ENCODE measurements at regions not wholly inside any gene's neighbourhood (a gene's known extent, or its start where the extent isn't known, plus 50 kb on each side); places are given as distances from the start of the nearest gene placed in this dataset.
A peak's percentile ranks its signal among the peaks of the same experiment; 100 is the strongest.

GRCh38 chr3:177563243-177563780, 366.0 kb upstream of the TBL1XR1 start:
- H3K4me1 ChIP-seq = no peaks in the 10 kb centered on the region
- no peak for TF ChIP-seq CTCF (IDR thresholded peaks at IDR 0.05)
- H3K9me3 ChIP-seq = no peaks in the 10 kb centered on the region
- H3K36me3 ChIP-seq = no peaks in the 10 kb centered on the region
- no peaks in the 10 kb centered on the region for H3K27me3 ChIP-seq
- DNase-seq = no peak
- no peak overlapping the region for H3K27ac ChIP-seq
- intact Hi-C loops (cut with DNase I) = no loop called here
- ATAC-seq = no peak
- H3K4me3 ChIP-seq = no peak overlapping the region

DNA sequence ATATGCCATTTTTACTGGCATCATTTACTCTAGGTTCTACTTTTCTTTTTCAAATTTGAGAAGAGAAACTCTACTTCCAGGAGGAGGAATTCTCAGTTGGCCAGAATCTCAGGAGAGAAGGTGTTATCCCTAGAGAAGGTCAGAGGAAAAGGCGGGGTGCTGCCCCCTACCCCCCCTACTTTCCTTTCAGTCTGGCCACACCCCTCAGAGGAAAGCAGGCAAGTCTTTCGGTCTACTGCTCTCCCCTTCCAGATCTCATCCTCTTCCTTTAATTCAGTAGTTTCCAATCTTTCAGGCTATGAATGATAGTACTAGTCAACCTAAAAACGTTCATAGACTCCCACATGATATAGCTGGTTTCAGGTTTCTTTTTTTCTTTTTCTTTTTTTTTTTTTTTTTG, 366.5 kb upstream of the TBL1XR1 start:
- DNase-seq = no peak
- Histone ChIP-seq H3K36me3 (no peaks in the 10 kb centered on the region), H3K27me3 (no peaks in the 10 kb centered on the region), H3K4me3 (no peak overlapping the region), H3K4me1 (no peaks in the 10 kb centered on the region), H3K9me3 (no peaks in the 10 kb centered on the region), H3K27ac (no peak overlapping the region)
- intact Hi-C loops (cut with DNase I) = no loop called here
- ATAC-seq = no peak
- TF ChIP-seq CTCF (IDR thresholded peaks at IDR 0.05) = no peak

- no peak for DNase-seq
- intact Hi-C loops (cut with DNase I) = no loop called here
- no peak for TF ChIP-seq CTCF (IDR thresholded peaks at IDR 0.05)
- H3K27me3 ChIP-seq = no peaks in the 10 kb centered on the region
- ATAC-seq = no peak
- H3K36me3 ChIP-seq = no peaks in the 10 kb centered on the region
- H3K4me3 ChIP-seq = no peak overlapping the region
- H3K27ac ChIP-seq = no peak overlapping the region
- peaks cover 0 to 20% of the 10 kb centered on the region in 2 donors for H3K4me1 ChIP-seq
- no peaks in the 10 kb centered on the region for H3K9me3 ChIP-seq
Observed at GRCh38 chr3:177565981-177566380, 368.7 kb upstream of the TBL1XR1 start.

DNA sequence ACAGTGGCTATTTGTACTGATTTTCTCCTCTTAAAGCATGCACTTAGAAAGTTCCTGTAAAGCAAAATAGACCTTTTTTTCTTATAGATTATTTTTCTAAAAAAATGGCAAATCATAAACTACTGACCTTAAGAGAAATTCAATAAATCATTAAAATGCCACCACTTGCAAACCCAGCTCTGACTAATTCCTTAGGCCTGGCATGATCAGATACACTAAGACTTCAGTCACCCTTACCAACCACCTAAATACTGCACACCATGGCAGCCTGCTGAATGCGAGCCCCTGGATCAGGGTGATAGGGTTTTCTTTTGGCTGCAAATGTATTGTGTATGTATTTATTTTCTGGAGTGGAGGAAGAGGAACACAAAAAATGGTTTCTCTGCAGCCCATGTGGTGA, 370.6 kb upstream of the TBL1XR1 start:
- H3K36me3 ChIP-seq = no peaks in the 10 kb centered on the region
- DNase-seq (no peak), ATAC-seq (no peak)
- TF ChIP-seq CTCF (IDR thresholded peaks at IDR 0.05) = no peak
- H3K27ac ChIP-seq = no peak overlapping the region
- H3K4me3 ChIP-seq = no peak overlapping the region
- intact Hi-C loops (cut with DNase I) = no loop called here
- H3K27me3 ChIP-seq = no peaks in the 10 kb centered on the region
- H3K9me3 ChIP-seq = no peaks in the 10 kb centered on the region
- peaks cover 0 to 26% of the 10 kb centered on the region in 2 donors for H3K4me1 ChIP-seq

- Histone ChIP-seq H3K36me3 (no peaks in the 10 kb centered on the region), H3K4me1 (peaks cover 0 to 26% of the 10 kb centered on the region in 2 donors), H3K4me3 (no peak overlapping the region), H3K9me3 (no peaks in the 10 kb centered on the region), H3K27ac (peak overlapping the region in 1 of 2 donors; percentile 53), H3K27me3 (no peaks in the 10 kb centered on the region)
- intact Hi-C loops (cut with DNase I) = no loop called here
- DNase-seq = no peak
- peak; percentile 65 for ATAC-seq
- TF ChIP-seq CTCF (IDR thresholded peaks at IDR 0.05) = no peak
Observed at GRCh38 chr3:177569193-177569592, 371.9 kb upstream of the TBL1XR1 start.
